Uterus (tissue), 2 donors: ENCODE measurements at regions not wholly inside any gene's neighbourhood (a gene's known extent, or its start where the extent isn't known, plus 50 kb on each side); places are given as distances from the start of the nearest gene placed in this dataset.

ENCODE experiments used
- CTCF ChIP-seq, 4 experiments: fragments of 200-600 bp in 2 of 4; fragments of 450-650 bp in 2 of 4; sonication (generic) in 2 of 4; IDR thresholded peaks; one replicate each; pipeline ENCODE4 v1.5.1; 2016 to 2019; ENCODE audit warnings: antibody characterized with exemption in 4 of 4, mild to moderate bottlenecking in 2 of 4, moderate library complexity in 1 of 4
- POLR2A ChIP-seq, 2 donors: fragments of 450-650 bp; IDR thresholded peaks; one replicate each; pipeline ENCODE4 v1.6.1; 2016; ENCODE audit warnings: antibody characterized with exemption in 2 of 2, mild to moderate bottlenecking in 1 of 2, moderate library complexity in 1 of 2

GRCh38 chr13:62846302-62846701 is 1430.7 kb upstream of the PCDH20 start:
- TF ChIP-seq CTCF (IDR thresholded peaks at IDR 0.05) (no peak), POLR2A (IDR thresholded peaks at IDR 0.05) (no peak)
